HG03460 (cell line): ENCODE measurements at regions not wholly inside any gene's neighbourhood (a gene's known extent, or its start where the extent isn't known, plus 50 kb on each side); places are given as distances from the start of the nearest gene placed in this dataset.
"Not testable (repeated sequence)": the region's sequence is repeated elsewhere in the genome, so short reads cannot be mapped to it uniquely, and the experiment has no call there.

Experiments used
- ATAC-seq: cut with Tn5 transposase; IDR thresholded peaks from one replicate; pipeline ENCODE4 v1.9.1; 2021; ENCODE audit not compliant: unreplicated experiment

DNA sequence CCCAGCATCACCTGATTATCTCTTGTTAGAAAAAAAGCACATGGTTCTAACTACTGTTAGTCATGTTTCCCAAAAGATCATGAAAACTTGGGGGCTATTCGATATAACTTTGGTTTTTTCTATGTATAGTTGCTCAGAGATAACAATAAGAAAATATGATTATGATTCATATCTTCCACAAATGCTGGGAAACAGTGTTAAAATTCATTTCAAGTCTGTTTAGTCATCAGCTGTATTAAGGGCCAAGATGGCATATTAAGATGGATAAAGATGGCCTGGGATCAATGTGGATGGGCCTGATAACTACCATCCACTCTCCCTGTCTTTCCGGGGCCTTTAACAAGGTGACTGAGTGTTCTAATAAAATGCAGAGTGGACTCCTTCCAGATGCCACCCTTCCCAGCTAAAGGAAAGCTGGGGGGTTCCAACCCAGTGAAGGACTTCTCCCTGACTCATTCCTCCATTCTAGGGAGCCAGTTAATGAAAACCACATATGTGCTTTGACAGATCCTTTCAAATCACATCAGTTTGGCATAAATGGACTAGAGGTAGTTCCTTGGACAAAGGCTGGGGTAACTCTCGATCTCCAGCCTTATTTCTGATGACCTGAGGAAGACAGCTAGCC is 221.6 kb downstream of the VAPA start:
- no peak for ATAC-seq

GRCh38 chr18:10138719-10139118 is 224.9 kb downstream of the VAPA start:
- no peak for ATAC-seq

GRCh38 chr18:10139783-10140410 is 226.1 kb downstream of the VAPA start:
- no peak for ATAC-seq

DNA sequence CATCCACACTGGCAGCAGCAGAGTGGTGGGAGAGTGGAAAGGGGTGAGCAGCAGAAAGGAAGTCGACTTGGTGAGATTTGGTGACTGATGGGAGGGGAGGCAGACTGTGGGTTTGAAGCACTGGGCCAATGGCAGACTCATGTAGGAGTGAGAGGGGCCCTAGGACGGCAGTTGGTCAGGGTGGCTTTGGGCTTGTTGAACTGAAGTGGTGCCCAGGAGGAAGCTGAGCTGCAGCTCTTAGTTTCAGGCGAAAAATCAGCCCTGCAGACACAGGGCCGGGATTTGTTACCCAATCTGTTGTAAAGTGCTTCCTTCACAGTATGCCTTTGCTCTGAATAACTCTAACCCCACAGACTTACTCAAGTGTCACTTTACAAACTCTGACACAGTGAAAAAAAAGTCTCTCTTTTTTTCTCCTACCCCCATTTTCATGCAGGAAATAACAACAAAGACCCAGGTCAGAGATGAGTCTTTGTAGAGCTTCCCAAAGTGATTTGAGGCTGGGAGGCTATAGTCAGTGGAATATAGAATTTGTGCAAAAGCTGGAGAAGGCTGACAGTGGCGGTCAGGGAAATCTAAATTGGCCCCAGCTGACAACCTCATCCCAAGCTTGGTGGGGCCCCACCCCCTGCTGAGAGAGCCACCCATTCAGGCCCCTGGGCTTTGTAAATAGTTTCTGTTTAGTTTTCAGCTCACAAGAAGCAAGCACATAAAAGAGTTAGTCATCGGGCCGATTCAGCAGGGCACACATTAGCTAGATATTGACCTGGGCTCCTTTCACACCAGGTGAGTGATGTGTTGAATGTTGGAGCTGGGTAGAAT is 226.9 kb downstream of the VAPA start:
- no peak for ATAC-seq

DNA sequence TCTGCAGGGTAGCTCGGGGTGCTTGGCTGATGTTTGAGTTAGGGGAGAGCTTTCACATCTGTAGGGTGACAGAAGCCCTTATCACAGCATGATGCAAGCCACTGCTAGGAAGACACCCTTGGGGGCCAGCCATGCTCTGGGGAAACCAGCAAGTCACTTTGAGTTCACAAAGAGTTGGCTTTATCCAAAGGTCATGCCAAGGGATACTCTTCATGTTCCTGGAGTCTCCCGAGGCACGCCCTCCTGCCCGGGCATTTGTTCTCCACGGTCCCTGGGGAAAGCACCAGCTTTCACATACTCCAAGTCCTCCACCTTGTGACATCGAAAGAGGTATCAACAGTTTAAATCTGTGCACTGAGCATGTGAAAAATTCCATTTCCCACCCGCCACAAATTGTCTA is 227.7 kb downstream of the VAPA start:
- ATAC-seq = no peak

DNA sequence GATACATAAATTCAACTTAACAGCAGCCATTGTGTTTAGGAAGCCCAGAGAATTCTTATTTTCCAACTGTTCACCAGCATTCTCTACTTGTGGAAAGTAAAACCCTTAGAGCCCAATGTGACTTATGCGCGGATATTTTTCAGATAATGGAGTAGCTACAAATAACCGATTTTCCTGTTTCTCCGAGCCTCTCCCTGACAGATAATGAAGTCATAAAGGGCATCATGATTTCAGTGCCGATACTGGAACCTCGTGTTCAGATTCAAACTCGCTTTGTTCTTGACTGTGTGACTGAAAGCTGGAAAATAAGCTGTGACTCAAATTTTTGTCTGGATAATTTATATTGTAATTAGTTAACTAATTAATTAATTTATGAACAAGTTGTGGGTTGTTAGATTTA is 228.2 kb downstream of the VAPA start:
- no peak for ATAC-seq

GRCh38 chr18:10142496-10143160 is 228.8 kb downstream of the VAPA start:
- no peak for ATAC-seq

GRCh38 chr18:10143596-10143995 is 229.8 kb downstream of the VAPA start:
- no peak for ATAC-seq

DNA sequence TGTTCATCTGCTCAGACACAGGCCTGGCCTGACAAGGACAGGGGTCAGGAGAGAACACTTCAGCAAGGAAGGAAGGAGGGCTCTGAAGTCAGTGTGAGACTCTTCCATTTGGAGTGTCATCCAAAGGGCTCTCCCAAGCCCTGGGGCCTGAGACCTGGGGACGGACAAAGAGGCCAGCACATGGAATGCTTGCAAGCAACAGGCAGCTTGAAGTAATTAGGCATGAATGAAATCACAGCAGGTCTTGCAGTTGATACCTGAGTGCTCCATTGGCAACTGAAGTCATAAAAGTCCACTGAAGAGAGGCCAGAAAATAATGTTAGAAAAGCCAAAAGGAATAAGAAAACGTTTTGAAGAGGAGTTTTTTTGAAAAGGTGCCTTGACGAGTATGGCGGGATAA is 231.7 kb downstream of the VAPA start:
- no peak for ATAC-seq

DNA sequence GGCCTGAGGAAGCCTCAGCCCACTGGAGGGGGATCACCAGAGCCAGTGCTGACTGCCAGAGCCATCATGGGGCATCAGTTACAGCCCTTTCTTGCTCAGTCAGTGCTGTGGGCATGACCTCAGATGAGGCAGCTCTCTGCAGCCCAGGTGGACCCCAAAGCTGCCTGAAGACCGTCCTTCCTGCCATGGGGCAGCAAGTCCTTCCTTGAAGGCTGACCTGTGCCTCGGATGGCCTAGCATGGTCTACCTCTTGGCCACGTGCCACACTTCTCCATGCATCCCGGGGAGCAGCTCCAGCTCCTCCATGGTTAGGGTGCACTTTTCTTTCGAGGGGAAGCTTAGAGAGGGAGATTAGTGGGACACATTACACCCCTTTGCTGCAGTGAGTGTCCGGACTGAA is 233.4 kb downstream of the VAPA start:
- no peak for ATAC-seq

DNA sequence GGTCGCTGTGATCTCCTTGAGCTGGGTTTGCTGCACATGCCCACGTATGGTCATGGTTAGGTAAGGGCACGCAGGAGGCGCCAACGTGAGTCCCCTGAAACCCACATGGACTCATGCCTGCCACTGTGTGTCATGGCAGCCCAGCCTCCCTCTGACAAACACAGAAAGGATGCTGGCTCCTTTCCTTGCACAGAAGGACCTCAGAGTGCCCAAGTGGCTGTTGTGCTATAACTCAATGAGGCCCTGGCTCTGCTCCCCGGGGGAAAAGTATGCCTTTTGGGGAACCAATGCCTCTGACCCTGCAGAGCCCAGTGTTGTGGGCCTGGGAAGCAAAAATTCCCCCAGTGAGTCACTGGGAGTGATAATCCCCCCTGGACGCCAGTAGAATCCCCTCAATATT is 233.9 kb downstream of the VAPA start:
- no peak for ATAC-seq

GRCh38 chr18:10148189-10148929 is 234.5 kb downstream of the VAPA start:
- ATAC-seq = no peak

DNA sequence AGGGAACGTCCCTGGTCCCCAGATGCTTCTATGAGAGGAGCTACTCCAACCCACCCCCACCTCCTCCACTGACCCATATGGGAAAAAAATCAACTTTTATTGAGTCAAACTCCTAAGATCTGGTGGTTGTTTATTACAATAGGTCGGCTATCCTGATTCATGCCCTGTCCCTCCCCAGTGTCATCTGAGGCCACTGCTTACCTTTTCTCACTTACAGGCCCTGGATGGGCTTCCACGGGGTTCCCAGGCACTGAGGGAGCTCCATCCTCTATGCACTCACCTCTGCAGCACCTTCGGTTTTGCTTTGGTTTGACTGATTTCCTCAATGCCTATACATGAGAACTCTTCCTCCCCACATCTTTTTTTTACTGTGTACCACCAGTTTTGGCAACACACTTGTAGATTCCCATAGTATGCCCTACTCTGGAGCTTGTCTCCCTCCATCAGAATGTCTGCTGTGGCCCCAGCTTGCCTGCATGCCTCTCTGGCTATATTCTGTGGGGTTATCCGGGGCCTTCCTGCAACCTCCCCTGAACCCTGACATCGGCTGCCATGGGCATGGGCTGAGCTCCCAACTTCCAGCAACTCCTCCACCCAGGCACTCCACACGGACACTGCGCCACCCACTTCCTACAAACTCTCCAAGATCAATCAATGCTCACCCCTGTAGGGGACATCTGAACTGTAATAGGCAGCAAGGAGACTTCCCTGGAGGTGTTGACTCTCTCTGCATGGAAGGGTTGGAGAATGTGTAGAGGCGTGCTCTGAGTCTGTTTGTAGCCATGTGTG is 236.1 kb downstream of the VAPA start:
- ATAC-seq = no peak

DNA sequence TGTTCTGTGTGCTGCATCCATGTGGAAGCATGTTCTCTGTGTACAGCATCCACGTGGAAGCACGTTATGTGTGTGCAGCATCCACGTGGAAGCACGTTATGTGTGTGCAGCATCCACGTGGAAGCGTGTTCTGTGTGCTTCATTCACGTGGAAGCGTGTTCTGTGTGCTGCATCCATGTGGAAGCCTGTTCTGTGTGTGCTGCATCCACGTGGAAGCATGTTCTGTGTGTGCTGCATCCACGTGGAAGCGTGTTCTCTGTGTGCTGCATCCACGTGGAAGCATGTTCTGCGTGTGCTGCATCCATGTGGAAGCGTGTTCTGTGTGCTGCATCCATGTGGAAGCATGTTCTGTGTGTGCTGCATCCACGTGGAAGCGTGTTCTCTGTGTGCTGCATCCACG is 236.8 kb downstream of the VAPA start:
- not testable (repeated sequence) for ATAC-seq

GRCh38 chr18:10152475-10152874 is 238.7 kb downstream of the VAPA start:
- no peak for ATAC-seq

- no peak for ATAC-seq
Observed at GRCh38 chr18:10153924-10154752, 240.3 kb downstream of the VAPA start.

DNA sequence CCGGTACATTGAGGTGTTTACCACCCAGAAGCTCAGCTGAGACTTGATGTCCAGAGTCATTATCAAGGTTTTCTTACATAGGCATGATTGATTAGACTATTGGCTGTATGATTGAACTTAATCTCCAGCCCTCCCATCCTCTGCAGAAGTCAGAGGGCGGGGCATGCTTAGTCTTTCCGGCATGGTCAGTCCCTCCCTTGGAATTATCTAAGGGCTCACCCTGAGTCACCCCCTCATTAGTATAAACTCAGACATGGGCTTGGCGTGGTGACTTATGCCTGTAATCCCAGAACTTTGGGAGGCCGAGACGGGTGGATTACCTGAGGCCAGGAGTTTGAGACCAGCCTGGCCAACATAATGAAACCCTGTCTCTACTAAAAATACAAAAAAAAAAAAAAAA is 243.9 kb downstream of the VAPA start:
- ATAC-seq = no peak

DNA sequence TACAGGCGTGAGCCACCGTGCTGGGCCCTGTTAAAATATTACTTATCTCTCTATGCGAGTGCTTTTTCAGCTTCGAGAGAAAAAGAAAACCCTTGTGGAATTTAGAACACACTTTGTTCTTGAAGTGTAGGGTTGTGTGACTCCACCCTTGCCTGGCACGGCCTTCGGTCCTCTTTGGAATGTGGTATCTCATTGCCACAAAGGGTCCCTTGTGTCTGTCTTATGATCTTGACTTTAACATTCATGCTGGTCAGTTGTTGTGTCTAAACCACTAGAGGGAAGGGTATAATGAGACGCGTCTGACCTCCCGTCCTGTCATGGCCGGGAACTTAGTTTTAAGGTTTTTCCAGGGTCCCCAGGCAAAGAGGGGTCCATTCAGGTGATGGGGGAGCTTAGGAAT is 246.4 kb downstream of the VAPA start:
- ATAC-seq = no peak

- no peak for ATAC-seq
Observed at GRCh38 chr18:10161315-10161714, 247.5 kb downstream of the VAPA start.
